ENCODE measurements at regions not wholly inside any gene's neighbourhood (a gene's known extent, or its start where the extent isn't known, plus 50 kb on each side); places are given as distances from the start of the nearest gene placed in this dataset.

GRCh38 chr16:79849119-79849518 lies 248.6 kb upstream of the MAF start:
- no peak for TF ChIP-seq CTCF (IDR thresholded peaks at IDR 0.05)
- TF ChIP-seq POLR2A (IDR thresholded peaks at IDR 0.05), result no peak
